ENCODE measurements at regions not wholly inside any gene's neighbourhood (a gene's known extent, or its start where the extent isn't known, plus 50 kb on each side); places are given as distances from the start of the nearest gene placed in this dataset.

- no peaks in the 10 kb centered on the region for H3K36me3 Mint-ChIP-seq (ENCODE audit: low read depth)
- no peaks in the 10 kb centered on the region for H3K9me3 Mint-ChIP-seq
- no peak overlapping the region for H3K4me2 ChIP-seq
- no peak overlapping the region for H3K4me3 ChIP-seq
- H3K36me3 ChIP-seq (ENCODE audit: insufficient read depth), result no peaks in the 10 kb centered on the region
- no peaks in the 10 kb centered on the region for H3K4me1 ChIP-seq (ENCODE audit: insufficient read depth)
- H3K79me2 ChIP-seq (replicated peaks; ENCODE audit: insufficient read depth), result 0 out of 2 replicates have a peak, but pooled peaks cover 7% of the 10 kb centered on the region
- no peak overlapping the region for H3K27ac ChIP-seq (ENCODE audit: low read depth)
- no peak overlapping the region for H3K4me3 Mint-ChIP-seq
- no peaks in the 10 kb centered on the region for H3K27me3 ChIP-seq (ENCODE audit: insufficient read depth)
- H3K9me2 ChIP-seq (ENCODE audit: insufficient read depth), result no peaks in the 10 kb centered on the region
- H3K27ac Mint-ChIP-seq, result no peak overlapping the region
- no peak for ATAC-seq
- no peaks in the 10 kb centered on the region for H3F3A ChIP-seq (replicated peaks; ENCODE audit: low read depth)
- no peak for DNase-seq (ENCODE audit: low spot score)
- no peak overlapping the region for H2AFZ ChIP-seq
- TF ChIP-seq ZNF331 (CRISPR knock-in tag; IDR thresholded peaks at IDR 0.05; ENCODE audit: low read depth) (no peak), POLR2AphosphoS5 (IDR thresholded peaks at IDR 0.05; ENCODE audit: low read depth) (no peak)
- H3K4me1 Mint-ChIP-seq, result no peaks in the 10 kb centered on the region
- H3K27me3 Mint-ChIP-seq (ENCODE audit: insufficient read depth, low read depth, poor library complexity), result no peaks in the 10 kb centered on the region
- peaks cover 5% of the 10 kb centered on the region; the same call in 1 of the 2 replicates for H4K20me1 ChIP-seq (replicated peaks; ENCODE audit: insufficient read depth)
Measured at GRCh38 chr7:65302883-65303282, 70.8 kb upstream of the ZNF92 start.

- no peaks in the 10 kb centered on the region for H3K9me2 ChIP-seq (ENCODE audit: insufficient read depth)
- H3F3A ChIP-seq (replicated peaks; ENCODE audit: low read depth), result no peaks in the 10 kb centered on the region
- 0 out of 2 replicates have a peak, but pooled peaks cover 5% of the 10 kb centered on the region for H4K20me1 ChIP-seq (replicated peaks; ENCODE audit: insufficient read depth)
- Mint-ChIP-seq H3K36me3 (ENCODE audit: low read depth) (no peaks in the 10 kb centered on the region), H3K9me3 (peaks cover under 1% of the 10 kb centered on the region; the same call in 1 of the 3 replicates), H3K27ac (no peak overlapping the region; the same call in 1 of the 2 replicates), H3K27me3 (ENCODE audit: insufficient read depth, low read depth, poor library complexity) (no peaks in the 10 kb centered on the region), H3K4me3 (no peak overlapping the region), H3K4me1 (no peaks in the 10 kb centered on the region)
- no peaks in the 10 kb centered on the region for H3K4me1 ChIP-seq (ENCODE audit: insufficient read depth)
- no peaks in the 10 kb centered on the region for H3K36me3 ChIP-seq (ENCODE audit: insufficient read depth)
- no peaks in the 10 kb centered on the region for H3K27me3 ChIP-seq (ENCODE audit: insufficient read depth)
- no peak overlapping the region for H3K4me3 ChIP-seq
- ATAC-seq, result no peak
- no peak overlapping the region for H2AFZ ChIP-seq
- no peak for DNase-seq (ENCODE audit: low spot score)
- H3K4me2 ChIP-seq, result no peak overlapping the region
- peaks cover 14% of the 10 kb centered on the region for H3K79me2 ChIP-seq (replicated peaks; ENCODE audit: insufficient read depth)
- no peak overlapping the region for H3K27ac ChIP-seq (ENCODE audit: low read depth)
- TF ChIP-seq REST (IDR thresholded peaks at IDR 0.05; ENCODE audit: unreplicated experiment), result no peak
- TF ChIP-seq ZNF462 (CRISPR knock-in tag; IDR thresholded peaks at IDR 0.05), result no peak
- no peak for TF ChIP-seq EZH2 (IDR thresholded peaks at IDR 0.05; ENCODE audit: low read depth, unreplicated experiment)
- no peak for TF ChIP-seq POLR2AphosphoS5 (IDR thresholded peaks at IDR 0.05; ENCODE audit: low read depth)
- no peak for TF ChIP-seq CTCF (conservative IDR thresholded peaks at IDR 0.05; ENCODE audit: low read depth in 2 of 2)
- no peak for TF ChIP-seq NANOG (IDR thresholded peaks at IDR 0.05; ENCODE audit: borderline replicate concordance)
- no peak for TF ChIP-seq CREB1 (CRISPR knock-in tag; IDR thresholded peaks at IDR 0.05; ENCODE audit: low read depth)
- no peak for TF ChIP-seq ZNF331 (CRISPR knock-in tag; IDR thresholded peaks at IDR 0.05; ENCODE audit: low read depth)
- no peak for TF ChIP-seq JUNB (IDR thresholded peaks at IDR 0.05; ENCODE audit: unreplicated experiment)
Measured at GRCh38 chr7:65301007-65301406, 72.6 kb upstream of the ZNF92 start.

All from GM23338 (cell line).